Right lobe of liver (tissue), 4 donors: ENCODE measurements at regions not wholly inside any gene's neighbourhood (a gene's known extent, or its start where the extent isn't known, plus 50 kb on each side); places are given as distances from the start of the nearest gene placed in this dataset.

Experiments
- POLR2A ChIP-seq: fragments of 450-650 bp; IDR thresholded peaks from one replicate; pipeline ENCODE4 v1.6.1; 2017; ENCODE audit warnings: antibody characterized with exemption, mild to moderate bottlenecking
- TF ChIP-seq, protein P1 (sequence below), 4 donors: fragments of 200-600 bp in 3 of 4; fragments of 450-650 bp in 1 of 4; IDR thresholded peaks; one replicate each; pipeline versions ENCODE4 v1.5.1 to v1.8.0; 2016 to 2022; ENCODE audit warnings: antibody characterized with exemption in 4 of 4, mild to moderate bottlenecking in 2 of 4
- donor health status: DM: no; HTN: no; CAD: no.
- donor health status: DM: no; HTN: no; CAD: no.
- donor health status: DM: no; HTN: yes; CAD: no.

DNA sequence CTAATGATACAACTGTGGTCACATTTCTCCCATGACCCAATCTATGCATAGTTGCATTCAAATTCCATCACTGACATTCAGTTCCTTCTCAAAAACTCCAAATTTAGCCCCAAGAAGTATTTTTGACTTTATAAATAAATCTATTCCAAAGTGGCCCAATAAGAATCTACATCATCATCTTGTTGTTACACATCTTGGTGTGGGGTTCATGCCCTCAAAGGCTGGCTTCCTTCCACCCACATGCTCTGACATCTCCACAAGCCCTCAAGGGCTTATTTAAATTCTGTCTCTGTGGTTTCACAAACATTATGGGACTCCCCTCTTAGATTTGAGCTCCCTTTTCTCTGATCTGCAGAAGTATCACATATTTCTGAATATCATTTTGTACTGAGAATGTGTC lies 585.3 kb upstream of the BTBD3 start:
- TF ChIP-seq, protein P1, sequence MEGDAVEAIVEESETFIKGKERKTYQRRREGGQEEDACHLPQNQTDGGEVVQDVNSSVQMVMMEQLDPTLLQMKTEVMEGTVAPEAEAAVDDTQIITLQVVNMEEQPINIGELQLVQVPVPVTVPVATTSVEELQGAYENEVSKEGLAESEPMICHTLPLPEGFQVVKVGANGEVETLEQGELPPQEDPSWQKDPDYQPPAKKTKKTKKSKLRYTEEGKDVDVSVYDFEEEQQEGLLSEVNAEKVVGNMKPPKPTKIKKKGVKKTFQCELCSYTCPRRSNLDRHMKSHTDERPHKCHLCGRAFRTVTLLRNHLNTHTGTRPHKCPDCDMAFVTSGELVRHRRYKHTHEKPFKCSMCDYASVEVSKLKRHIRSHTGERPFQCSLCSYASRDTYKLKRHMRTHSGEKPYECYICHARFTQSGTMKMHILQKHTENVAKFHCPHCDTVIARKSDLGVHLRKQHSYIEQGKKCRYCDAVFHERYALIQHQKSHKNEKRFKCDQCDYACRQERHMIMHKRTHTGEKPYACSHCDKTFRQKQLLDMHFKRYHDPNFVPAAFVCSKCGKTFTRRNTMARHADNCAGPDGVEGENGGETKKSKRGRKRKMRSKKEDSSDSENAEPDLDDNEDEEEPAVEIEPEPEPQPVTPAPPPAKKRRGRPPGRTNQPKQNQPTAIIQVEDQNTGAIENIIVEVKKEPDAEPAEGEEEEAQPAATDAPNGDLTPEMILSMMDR (IDR thresholded peaks at IDR 0.05): no peak
- TF ChIP-seq POLR2A: no peak
